Smooth muscle cell (in vitro differentiated cells): ENCODE measurements at regions not wholly inside any gene's neighbourhood (a gene's known extent, or its start where the extent isn't known, plus 50 kb on each side); places are given as distances from the start of the nearest gene placed in this dataset.
A peak's percentile ranks its signal among the peaks of the same experiment; 100 is the strongest.

ENCODE experiments used
- DNase-seq: peaks from one replicate; lab custom pipeline; 2025; ENCODE audit not compliant: unreplicated experiment; lab: John Stamatoyannopoulos, UW
- H2AFZ ChIP-seq: fragments of 200-600 bp; sonication (generic); 2 replicates; pipeline ENCODE4 v1.6.0; 2016; ENCODE audit warnings: antibody characterized with exemption, low read depth, mild to moderate bottlenecking
- H3F3A ChIP-seq: fragments of 200-600 bp; sonication (generic); 2 replicates; pipeline ENCODE4 v1.6.0; 2017; ENCODE audit warnings: antibody characterized with exemption, low read depth
- H3K27ac ChIP-seq: fragments of 200-600 bp; sonication (generic); 2 replicates; pipeline ENCODE4 v1.5.1; 2016; ENCODE audit warnings: low read depth, mild to moderate bottlenecking
- H3K27me3 ChIP-seq: fragments of 200-600 bp; sonication (generic); 2 replicates; pipeline ENCODE4 v1.6.1; 2016; ENCODE audit warnings: low read depth, mild to moderate bottlenecking
- H3K36me3 ChIP-seq: fragments of 200-600 bp; sonication (generic); 2 replicates; pipeline ENCODE4 v1.5.1; 2016; ENCODE audit warnings: low read depth
- H3K4me1 ChIP-seq: fragments of 200-600 bp; sonication (generic); 2 replicates; pipeline ENCODE4 v1.5.1; 2016; ENCODE audit warnings: low read depth
- H3K4me2 ChIP-seq: fragments of 200-600 bp; sonication (generic); 2 replicates; pipeline ENCODE4 v1.6.0; 2016; ENCODE audit warnings: mild to moderate bottlenecking
- H3K4me3 ChIP-seq: fragments of 200-600 bp; sonication (generic); 2 replicates; pipeline ENCODE4 v1.5.1; 2016; ENCODE audit warnings: mild to moderate bottlenecking
- H3K79me2 ChIP-seq: fragments of 200-600 bp; sonication (generic); 2 replicates; pipeline ENCODE4 v1.6.0; 2016; ENCODE audit warnings: low read depth, mild to moderate bottlenecking
- H3K9ac ChIP-seq: fragments of 200-600 bp; sonication (generic); 2 replicates; pipeline ENCODE4 v1.6.0; 2016; ENCODE audit warnings: low read depth
- H3K9me3 ChIP-seq: fragments of 200-600 bp; sonication (generic); replicated peaks from 2 replicates; pipeline ENCODE4 v1.5.1; 2016; ENCODE audit warnings: low read depth
- H4K20me1 ChIP-seq: fragments of 200-600 bp; sonication (generic); 2 replicates; pipeline ENCODE4 v1.6.0; 2016; ENCODE audit warnings: low read depth
- CTCF ChIP-seq: fragments of 200-600 bp; sonication (generic); IDR thresholded peaks from 2 replicates; pipeline ENCODE4 v1.5.1; 2017; ENCODE audit warnings: borderline replicate concordance, mild to moderate bottlenecking, antibody characterized with exemption; ENCODE audit not compliant: insufficient read depth, poor library complexity, severe bottlenecking
- WGBS: methylation state at CpG from one replicate; pipeline ENCODE4 v1.1.7; 2016; ENCODE audit warnings: low lambda C conversion rate; 5-methylcytosine and 5-hydroxymethylcytosine counted together

- no peaks in the 10 kb centered on the region for H3K9me3 ChIP-seq
- H4K20me1 ChIP-seq, result no peaks in the 10 kb centered on the region
- no peak overlapping the region for H3K4me3 ChIP-seq
- no peaks in the 10 kb centered on the region for H3K79me2 ChIP-seq
- H3K27me3 ChIP-seq, result no peaks in the 10 kb centered on the region
- H3K4me2 ChIP-seq, result peak overlapping the region; percentile 13
- no peak for DNase-seq
- H3K4me1 ChIP-seq, result peaks cover 12% of the 10 kb centered on the region
- no peak overlapping the region for H2AFZ ChIP-seq
- no peak for TF ChIP-seq CTCF
- no peaks in the 10 kb centered on the region for H3K36me3 ChIP-seq
- no peak overlapping the region for H3K9ac ChIP-seq
- H3K27ac ChIP-seq, result peak overlapping the region; percentile 26
- 77% methylated on average over 4 of the region's 4 CpGs for WGBS
- peaks cover 13% of the 10 kb centered on the region for H3F3A ChIP-seq
Measured at GRCh38 chr1:94694226-94694915, 125.8 kb upstream of the SLC44A3 start.

DNA sequence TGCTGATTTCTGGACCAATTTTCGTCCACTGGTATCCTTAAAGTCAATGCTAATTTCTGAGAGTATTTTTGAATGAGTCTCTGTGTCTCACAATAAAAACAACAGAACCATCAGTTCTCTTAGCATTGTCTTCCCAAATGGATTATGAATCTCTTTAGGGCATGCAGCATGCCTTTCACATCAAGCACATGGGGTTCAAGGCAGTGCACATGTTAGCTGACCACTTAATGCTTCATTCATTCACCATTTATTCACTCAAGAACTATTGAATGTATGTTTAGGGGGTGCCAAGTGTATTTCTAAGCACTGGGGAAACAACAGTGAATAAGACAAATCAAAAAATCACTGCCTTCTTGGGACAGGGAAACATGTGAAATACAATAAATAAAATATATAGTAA lies 126.7 kb upstream of the SLC44A3 start:
- H3K4me1 ChIP-seq, result peaks cover 18% of the 10 kb centered on the region
- 89% methylated on average over 1 of the region's 1 CpG for WGBS
- no peak for TF ChIP-seq CTCF

DNA sequence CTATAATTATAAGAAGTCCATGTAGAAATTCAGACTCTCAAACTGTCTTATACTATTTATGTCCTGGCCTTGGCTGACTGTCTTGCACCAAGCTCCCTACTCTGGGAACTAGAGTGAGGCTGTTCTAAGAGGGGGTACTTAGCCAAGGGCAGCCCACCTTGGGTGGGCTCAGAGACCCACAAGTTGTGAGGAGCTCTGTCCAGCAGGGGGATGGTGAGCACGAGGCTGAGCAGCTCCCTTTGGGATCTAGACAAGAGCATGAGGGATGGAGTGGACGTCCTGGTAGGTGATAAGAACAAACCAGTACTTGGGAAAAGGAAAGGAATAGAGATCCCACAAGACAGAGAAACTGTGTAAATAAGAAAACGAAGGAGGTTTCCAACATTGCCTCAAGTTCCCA lies 127.1 kb upstream of the SLC44A3 start:
- no peak overlapping the region for H3K4me2 ChIP-seq
- no peaks in the 10 kb centered on the region for H3K27me3 ChIP-seq
- H3K79me2 ChIP-seq, result no peaks in the 10 kb centered on the region
- peaks cover 16% of the 10 kb centered on the region for H3K4me1 ChIP-seq
- H3K27ac ChIP-seq, result no peak overlapping the region
- 64% methylated on average over 3 of the region's 3 CpGs for WGBS
- no peaks in the 10 kb centered on the region for H3K9me3 ChIP-seq
- no peak for DNase-seq
- no peak overlapping the region for H2AFZ ChIP-seq
- H4K20me1 ChIP-seq, result no peaks in the 10 kb centered on the region
- H3K4me3 ChIP-seq, result no peak overlapping the region
- H3K36me3 ChIP-seq, result no peaks in the 10 kb centered on the region
- peaks cover 13% of the 10 kb centered on the region for H3F3A ChIP-seq
- no peak overlapping the region for H3K9ac ChIP-seq
- peak; percentile 15 for TF ChIP-seq CTCF

More for the DNA sequence above, 126.7 kb upstream of the SLC44A3 start:
- H3K4me3 ChIP-seq, result no peak overlapping the region
- no peak overlapping the region for H2AFZ ChIP-seq
- H3K27ac ChIP-seq, result no peak overlapping the region
- H3F3A ChIP-seq, result peaks cover 13% of the 10 kb centered on the region
- H3K27me3 ChIP-seq, result no peaks in the 10 kb centered on the region
- no peaks in the 10 kb centered on the region for H3K79me2 ChIP-seq
- no peak overlapping the region for H3K9ac ChIP-seq
- H3K4me2 ChIP-seq, result no peak overlapping the region
- no peaks in the 10 kb centered on the region for H3K36me3 ChIP-seq
- DNase-seq, result no peak
- H3K9me3 ChIP-seq, result no peaks in the 10 kb centered on the region
- no peaks in the 10 kb centered on the region for H4K20me1 ChIP-seq

DNA sequence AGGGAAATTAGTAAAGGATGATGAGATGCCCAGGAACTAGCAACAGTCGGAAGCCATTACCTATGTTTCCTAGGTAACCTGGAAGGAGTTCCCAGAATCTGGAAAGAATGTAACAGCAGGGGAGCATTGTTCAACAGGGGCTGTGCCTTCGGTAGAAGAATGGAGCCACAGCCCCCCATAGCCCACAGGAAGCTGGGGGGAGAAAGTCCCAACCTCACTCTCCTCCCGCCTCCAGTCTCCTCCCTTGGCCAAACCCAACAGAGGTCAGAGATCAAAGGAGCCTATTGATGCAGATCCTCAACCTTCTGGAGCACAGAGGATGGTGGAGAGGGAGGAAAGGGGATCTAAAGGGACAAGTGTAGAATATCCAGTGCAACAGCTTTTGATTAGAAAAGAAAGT lies 131.5 kb upstream of the SLC44A3 start:
- H2AFZ ChIP-seq, result no peak overlapping the region
- no peak overlapping the region for H3K4me3 ChIP-seq
- peak overlapping the region; percentile 69 for H3K27ac ChIP-seq
- H3K79me2 ChIP-seq, result no peaks in the 10 kb centered on the region
- H3K4me2 ChIP-seq, result no peak overlapping the region
- no peaks in the 10 kb centered on the region for H3K27me3 ChIP-seq
- 75% methylated on average over 3 of the region's 3 CpGs for WGBS
- DNase-seq, result no peak
- H3K36me3 ChIP-seq, result no peaks in the 10 kb centered on the region
- H4K20me1 ChIP-seq, result no peaks in the 10 kb centered on the region
- no peak for TF ChIP-seq CTCF
- H3K9ac ChIP-seq, result no peak overlapping the region
- peaks cover 10% of the 10 kb centered on the region for H3K4me1 ChIP-seq
- peaks cover 13% of the 10 kb centered on the region for H3F3A ChIP-seq
- H3K9me3 ChIP-seq, result no peaks in the 10 kb centered on the region
